ENCODE measurements at regions not wholly inside any gene's neighbourhood (a gene's known extent, or its start where the extent isn't known, plus 50 kb on each side); places are given as distances from the start of the nearest gene placed in this dataset.

DNA sequence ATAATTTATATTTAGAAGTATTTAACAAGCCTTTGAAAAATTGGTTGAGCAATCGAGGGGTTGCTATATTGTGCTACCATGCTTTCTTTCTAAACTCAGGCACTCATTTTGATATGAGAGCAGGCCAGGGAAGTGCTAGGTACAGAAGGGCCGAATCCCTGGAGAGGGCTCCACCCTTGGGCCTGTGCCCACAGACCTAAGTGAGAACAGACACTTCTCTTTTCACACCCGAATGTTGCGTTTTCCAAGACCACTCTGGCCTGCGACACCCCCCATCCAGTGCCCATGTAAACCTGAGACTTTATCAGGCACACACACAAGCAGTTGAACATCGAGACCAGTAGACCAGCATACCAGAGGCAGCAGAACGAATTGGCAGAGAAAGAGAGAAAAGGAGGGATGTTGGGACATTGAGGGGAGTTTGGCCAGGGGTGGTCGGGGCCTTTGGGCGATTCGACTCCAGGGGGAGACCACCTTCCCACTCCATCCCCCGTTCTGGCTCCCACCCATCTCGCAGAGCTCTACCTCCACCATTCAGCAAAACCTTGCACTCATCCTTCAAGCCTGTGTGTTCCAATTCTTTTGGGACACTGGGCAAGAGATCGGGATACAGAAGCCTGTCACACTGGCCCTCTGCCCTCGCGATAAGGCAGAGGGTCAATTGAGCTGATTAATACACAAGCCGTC, 134.8 kb downstream of the FBXO4 start:
- Histone ChIP-seq H3K4me1 (ENCODE audit: insufficient read depth, low read length) (no peaks in the 10 kb centered on the region), H3K4me2 (ENCODE audit: low read length) (no peak overlapping the region)
- no peak for FAIRE-seq

DNA sequence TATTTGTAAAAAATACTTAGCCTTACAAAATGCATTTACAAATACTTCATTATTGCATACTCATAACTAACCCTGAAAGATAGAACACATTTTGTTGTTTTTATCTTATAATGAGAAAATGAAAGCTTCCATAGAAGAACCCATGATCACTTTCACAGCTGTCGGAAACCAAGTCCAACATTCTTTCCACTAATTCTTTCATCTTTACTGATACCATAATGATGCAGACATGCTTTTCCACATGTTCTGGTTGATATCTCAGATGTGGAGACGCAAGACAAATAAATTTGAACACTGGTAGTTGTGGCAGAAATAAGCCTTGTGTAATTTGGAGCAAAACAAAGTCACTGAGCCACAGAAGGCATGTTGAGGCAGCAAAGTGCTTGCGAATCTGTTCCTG, 136.0 kb downstream of the FBXO4 start:
- Histone ChIP-seq H3K4me3 (ENCODE audit: insufficient read depth, low read depth, low read length) (no peak overlapping the region), H3K4me2 (ENCODE audit: low read length) (no peak overlapping the region)

More for the DNA sequence above, 134.8 kb downstream of the FBXO4 start:
- H3K36me3 Mint-ChIP-seq (ENCODE audit: low read depth, unreplicated experiment), result no peaks in the 10 kb centered on the region
- DNase-seq (ENCODE audit: low read depth), result no peak
- H3K9me3 ChIP-seq (ENCODE audit: insufficient read depth, low read depth, low read length), result no peaks in the 10 kb centered on the region
- no peak overlapping the region for H3K4me3 ChIP-seq (ENCODE audit: insufficient read depth, low read depth, low read length)
- no peaks in the 10 kb centered on the region for H3K4me1 Mint-ChIP-seq (ENCODE audit: low read depth, unreplicated experiment)
- no peak overlapping the region for H3K4me3 Mint-ChIP-seq (ENCODE audit: unreplicated experiment)
- no peaks in the 10 kb centered on the region for H3K36me3 ChIP-seq (ENCODE audit: insufficient read depth, low read length)
- H4K20me1 ChIP-seq (ENCODE audit: insufficient read depth, low read length), result no peaks in the 10 kb centered on the region
- H3K27me3 Mint-ChIP-seq (ENCODE audit: low read depth, unreplicated experiment), result no peaks in the 10 kb centered on the region
- H3K27ac Mint-ChIP-seq (ENCODE audit: unreplicated experiment), result peak overlapping the region; percentile 62
- H2AFZ ChIP-seq (ENCODE audit: low read depth, low read length), result no peak overlapping the region
- TF ChIP-seq, protein P1, sequence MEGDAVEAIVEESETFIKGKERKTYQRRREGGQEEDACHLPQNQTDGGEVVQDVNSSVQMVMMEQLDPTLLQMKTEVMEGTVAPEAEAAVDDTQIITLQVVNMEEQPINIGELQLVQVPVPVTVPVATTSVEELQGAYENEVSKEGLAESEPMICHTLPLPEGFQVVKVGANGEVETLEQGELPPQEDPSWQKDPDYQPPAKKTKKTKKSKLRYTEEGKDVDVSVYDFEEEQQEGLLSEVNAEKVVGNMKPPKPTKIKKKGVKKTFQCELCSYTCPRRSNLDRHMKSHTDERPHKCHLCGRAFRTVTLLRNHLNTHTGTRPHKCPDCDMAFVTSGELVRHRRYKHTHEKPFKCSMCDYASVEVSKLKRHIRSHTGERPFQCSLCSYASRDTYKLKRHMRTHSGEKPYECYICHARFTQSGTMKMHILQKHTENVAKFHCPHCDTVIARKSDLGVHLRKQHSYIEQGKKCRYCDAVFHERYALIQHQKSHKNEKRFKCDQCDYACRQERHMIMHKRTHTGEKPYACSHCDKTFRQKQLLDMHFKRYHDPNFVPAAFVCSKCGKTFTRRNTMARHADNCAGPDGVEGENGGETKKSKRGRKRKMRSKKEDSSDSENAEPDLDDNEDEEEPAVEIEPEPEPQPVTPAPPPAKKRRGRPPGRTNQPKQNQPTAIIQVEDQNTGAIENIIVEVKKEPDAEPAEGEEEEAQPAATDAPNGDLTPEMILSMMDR (IDR thresholded peaks at IDR 0.05; ENCODE audit: insufficient read depth, low read depth, low read length), result no peak
- TF ChIP-seq EZH2 (IDR thresholded peaks at IDR 0.05; ENCODE audit: insufficient read depth, low read length), result no peak
- H3K9ac ChIP-seq (ENCODE audit: low read length), result no peak overlapping the region
- no peaks in the 10 kb centered on the region for H3K27me3 ChIP-seq (ENCODE audit: insufficient read depth, low read length)
- no peaks in the 10 kb centered on the region for H3K79me2 ChIP-seq (ENCODE audit: insufficient read depth, low read length)
- H3K27ac ChIP-seq (ENCODE audit: low read depth, low read length), result no peak overlapping the region
- H3K9me3 Mint-ChIP-seq (ENCODE audit: unreplicated experiment), result no peaks in the 10 kb centered on the region

DNA sequence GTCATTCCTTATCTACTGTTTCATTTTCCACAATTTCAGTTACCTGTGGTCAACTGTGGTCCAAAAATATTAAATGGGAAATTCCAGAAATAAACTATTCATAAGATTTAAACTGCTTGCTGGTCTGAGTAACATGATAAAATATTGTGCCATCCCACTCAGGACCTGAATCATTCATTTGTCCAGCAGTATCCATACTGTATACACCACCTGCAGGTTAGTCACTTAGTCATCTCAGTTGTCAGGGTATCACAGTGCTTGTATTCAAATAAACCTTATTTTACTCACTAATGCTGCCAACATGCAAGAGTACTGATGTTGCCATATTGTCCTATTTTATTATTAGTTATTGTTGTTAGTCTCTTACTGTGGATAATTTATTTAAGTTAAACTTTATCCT, 139.7 kb downstream of the FBXO4 start:
- Histone ChIP-seq H3K27ac (ENCODE audit: low read depth, low read length) (no peak overlapping the region), H4K20me1 (ENCODE audit: insufficient read depth, low read length) (no peaks in the 10 kb centered on the region), H3K4me1 (ENCODE audit: insufficient read depth, low read length) (no peaks in the 10 kb centered on the region), H3K9me3 (ENCODE audit: insufficient read depth, low read depth, low read length) (no peaks in the 10 kb centered on the region), H3K9ac (ENCODE audit: low read length) (no peak overlapping the region), H3K27me3 (ENCODE audit: insufficient read depth, low read length) (no peaks in the 10 kb centered on the region), H3K4me3 (ENCODE audit: insufficient read depth, low read depth, low read length) (no peak overlapping the region), H3K4me2 (ENCODE audit: low read length) (no peak overlapping the region), H2AFZ (ENCODE audit: low read depth, low read length) (no peak overlapping the region), H3K36me3 (ENCODE audit: insufficient read depth, low read length) (no peaks in the 10 kb centered on the region), H3K79me2 (ENCODE audit: insufficient read depth, low read length) (no peaks in the 10 kb centered on the region)
- Mint-ChIP-seq H3K4me1 (ENCODE audit: low read depth, unreplicated experiment) (no peaks in the 10 kb centered on the region), H3K9me3 (ENCODE audit: unreplicated experiment) (no peaks in the 10 kb centered on the region), H3K4me3 (ENCODE audit: unreplicated experiment) (no peak overlapping the region), H3K27ac (ENCODE audit: unreplicated experiment) (no peak overlapping the region), H3K27me3 (ENCODE audit: low read depth, unreplicated experiment) (no peaks in the 10 kb centered on the region), H3K36me3 (ENCODE audit: low read depth, unreplicated experiment) (no peaks in the 10 kb centered on the region)
- FAIRE-seq, result no peak
- DNase-seq (ENCODE audit: low read depth), result no peak
- TF ChIP-seq EZH2 (IDR thresholded peaks at IDR 0.05; ENCODE audit: insufficient read depth, low read length), result no peak
- TF ChIP-seq, protein P1 (IDR thresholded peaks at IDR 0.05; ENCODE audit: insufficient read depth, low read depth, low read length), result no peak

More for the DNA sequence above, 136.0 kb downstream of the FBXO4 start:
- Histone ChIP-seq H3K9me3 (ENCODE audit: insufficient read depth, low read depth, low read length) (no peaks in the 10 kb centered on the region), H3K27me3 (ENCODE audit: insufficient read depth, low read length) (no peaks in the 10 kb centered on the region), H4K20me1 (ENCODE audit: insufficient read depth, low read length) (no peaks in the 10 kb centered on the region), H3K27ac (ENCODE audit: low read depth, low read length) (no peak overlapping the region), H3K36me3 (ENCODE audit: insufficient read depth, low read length) (no peaks in the 10 kb centered on the region), H2AFZ (ENCODE audit: low read depth, low read length) (no peak overlapping the region), H3K4me1 (ENCODE audit: insufficient read depth, low read length) (no peaks in the 10 kb centered on the region), H3K79me2 (ENCODE audit: insufficient read depth, low read length) (no peaks in the 10 kb centered on the region), H3K9ac (ENCODE audit: low read length) (no peak overlapping the region)
- DNase-seq (ENCODE audit: low read depth) (no peak), FAIRE-seq (no peak)
- no peaks in the 10 kb centered on the region for H3K4me1 Mint-ChIP-seq (ENCODE audit: low read depth, unreplicated experiment)
- no peaks in the 10 kb centered on the region for H3K36me3 Mint-ChIP-seq (ENCODE audit: low read depth, unreplicated experiment)
- H3K27me3 Mint-ChIP-seq (ENCODE audit: low read depth, unreplicated experiment), result no peaks in the 10 kb centered on the region
- no peaks in the 10 kb centered on the region for H3K9me3 Mint-ChIP-seq (ENCODE audit: unreplicated experiment)
- no peak overlapping the region for H3K27ac Mint-ChIP-seq (ENCODE audit: unreplicated experiment)
- no peak for TF ChIP-seq EZH2 (IDR thresholded peaks at IDR 0.05; ENCODE audit: insufficient read depth, low read length)
- TF ChIP-seq, protein P1 (IDR thresholded peaks at IDR 0.05; ENCODE audit: insufficient read depth, low read depth, low read length), result no peak
- H3K4me3 Mint-ChIP-seq (ENCODE audit: unreplicated experiment), result no peak overlapping the region

Measured in astrocyte (in vitro differentiated cells and primary cell).